Left hindlimb (tissue), 1 donor: ENCODE measurements at regions not wholly inside any gene's neighbourhood (a gene's known extent, or its start where the extent isn't known, plus 50 kb on each side); places are given as distances from the start of the nearest gene placed in this dataset.
"Not testable (repeated sequence)": the region's sequence is repeated elsewhere in the genome, so short reads cannot be mapped to it uniquely, and the experiment has no call there.

Experiments
- DNase-seq: peaks from one replicate; pipeline ENCODE4 v3.0.0-alpha.2; 2018

- no peak for DNase-seq
Observed at GRCh38 chr5:27140831-27141230, 102.4 kb upstream of the CDH9 start.

- no peak for DNase-seq
Observed at GRCh38 chr5:27130587-27130986, 92.2 kb upstream of the CDH9 start.

GRCh38 chr5:27129926-27130325, 91.5 kb upstream of the CDH9 start:
- DNase-seq: no peak

- no peak for DNase-seq
Observed at GRCh38 chr5:27125856-27126255, 87.5 kb upstream of the CDH9 start.

GRCh38 chr5:27124590-27124989, 86.2 kb upstream of the CDH9 start:
- no peak for DNase-seq

GRCh38 chr5:27119736-27120321, 81.4 kb upstream of the CDH9 start:
- not testable (repeated sequence) for DNase-seq

- DNase-seq: no peak
Observed at GRCh38 chr5:27103486-27103885, 65.1 kb upstream of the CDH9 start.

GRCh38 chr5:27095761-27096160, 57.4 kb upstream of the CDH9 start:
- DNase-seq: not testable (repeated sequence)

GRCh38 chr5:27093279-27093678, 54.9 kb upstream of the CDH9 start:
- DNase-seq: no peak

GRCh38 chr5:27091858-27092257, 53.5 kb upstream of the CDH9 start:
- no peak for DNase-seq

- DNase-seq: not testable (repeated sequence)
Observed at GRCh38 chr5:27088822-27089221, 50.4 kb upstream of the CDH9 start.
